HFFc6 (cell line): ENCODE measurements at regions not wholly inside any gene's neighbourhood (a gene's known extent, or its start where the extent isn't known, plus 50 kb on each side); places are given as distances from the start of the nearest gene placed in this dataset.
"Not testable (repeated sequence)": the region's sequence is repeated elsewhere in the genome, so short reads cannot be mapped to it uniquely, and the experiment has no call there.

Experiments
- DNase-seq: peaks from one replicate; pipeline ENCODE4 v3.0.0-alpha.2; 2018
- H3K27ac Mint-ChIP-seq: 2 replicates; pipeline ENCODE4 v1.8.0; 2020; ENCODE audit warnings: mild to moderate bottlenecking, mixed read lengths
- H3K27me3 Mint-ChIP-seq: 2 replicates; pipeline ENCODE4 v1.8.0; 2021; ENCODE audit warnings: mild to moderate bottlenecking, moderate library complexity, mixed read lengths; ENCODE audit not compliant: insufficient read depth
- H3K36me3 Mint-ChIP-seq: 2 replicates; pipeline ENCODE4 v1.8.0; 2021; ENCODE audit warnings: low read depth, mixed read lengths
- H3K4me1 Mint-ChIP-seq: 2 replicates; pipeline ENCODE4 v1.8.0; 2020; ENCODE audit warnings: low read depth, mixed read lengths
- H3K4me3 Mint-ChIP-seq: 2 replicates; pipeline ENCODE4 v1.8.0; 2020; ENCODE audit warnings: mild to moderate bottlenecking, moderate library complexity, mixed read lengths
- H3K9me3 Mint-ChIP-seq: 2 replicates; pipeline ENCODE4 v1.8.0; 2020; ENCODE audit warnings: mild to moderate bottlenecking, mixed read lengths
- CTCF ChIP-seq: fragments of 200-600 bp; sonication (generic); IDR thresholded peaks from 2 replicates; pipeline ENCODE4 v1.5.0; 2021; ENCODE audit warnings: antibody characterized with exemption, mild to moderate bottlenecking

- Mint-ChIP-seq H3K9me3 (peaks cover 13% of the 10 kb centered on the region; the same call in 1 of the 2 replicates), H3K36me3 (no peaks in the 10 kb centered on the region), H3K27me3 (no peaks in the 10 kb centered on the region), H3K4me3 (no peak overlapping the region), H3K27ac (no peak overlapping the region), H3K4me1 (no peaks in the 10 kb centered on the region)
- DNase-seq: no peak
- no peak for TF ChIP-seq CTCF
Measured at GRCh38 chr10:38209332-38209731, 115.2 kb downstream of the ZNF37A start.

- not testable (repeated sequence) for DNase-seq, H3K36me3 Mint-ChIP-seq, H3K4me3 Mint-ChIP-seq, H3K27me3 Mint-ChIP-seq, H3K4me1 Mint-ChIP-seq, H3K27ac Mint-ChIP-seq
- H3K9me3 Mint-ChIP-seq: peaks cover 12% of the 10 kb centered on the region; the same call in 1 of the 2 replicates
Measured at GRCh38 chr10:38209748-38210147, 115.6 kb downstream of the ZNF37A start.

- peaks cover 7% of the 10 kb centered on the region for H3K9me3 Mint-ChIP-seq
- H3K4me1 Mint-ChIP-seq: no peaks in the 10 kb centered on the region
- TF ChIP-seq CTCF: no peak
- DNase-seq: no peak
- H3K27ac Mint-ChIP-seq: no peak overlapping the region
- no peaks in the 10 kb centered on the region for H3K27me3 Mint-ChIP-seq
- no peak overlapping the region for H3K4me3 Mint-ChIP-seq
- H3K36me3 Mint-ChIP-seq: no peaks in the 10 kb centered on the region
Measured at GRCh38 chr10:38212460-38212859, 118.3 kb downstream of the ZNF37A start.

- H3K27ac Mint-ChIP-seq: no peak overlapping the region
- TF ChIP-seq CTCF: no peak
- no peak for DNase-seq
- H3K4me1 Mint-ChIP-seq: no peaks in the 10 kb centered on the region
- no peaks in the 10 kb centered on the region; the same call in 1 of the 2 replicates for H3K36me3 Mint-ChIP-seq
- H3K27me3 Mint-ChIP-seq: no peaks in the 10 kb centered on the region
- peaks cover 32% of the 10 kb centered on the region for H3K9me3 Mint-ChIP-seq
- H3K4me3 Mint-ChIP-seq: no peak overlapping the region
Measured at GRCh38 chr10:38226385-38226784, 132.2 kb downstream of the ZNF37A start.

GRCh38 chr10:38228394-38228793 lies 134.3 kb downstream of the ZNF37A start:
- no peaks in the 10 kb centered on the region; the same call in 1 of the 2 replicates for H3K36me3 Mint-ChIP-seq
- no peak overlapping the region for H3K27ac Mint-ChIP-seq
- H3K27me3 Mint-ChIP-seq: no peaks in the 10 kb centered on the region
- H3K9me3 Mint-ChIP-seq: peaks cover 32% of the 10 kb centered on the region
- DNase-seq: no peak
- TF ChIP-seq CTCF: no peak
- no peak overlapping the region for H3K4me3 Mint-ChIP-seq
- H3K4me1 Mint-ChIP-seq: no peaks in the 10 kb centered on the region

- not testable (repeated sequence) for H3K27me3 Mint-ChIP-seq, DNase-seq, H3K4me1 Mint-ChIP-seq, H3K27ac Mint-ChIP-seq, H3K36me3 Mint-ChIP-seq, H3K4me3 Mint-ChIP-seq
- H3K9me3 Mint-ChIP-seq: peaks cover 22% of the 10 kb centered on the region
Measured at GRCh38 chr10:38238479-38238878, 144.3 kb downstream of the ZNF37A start.

GRCh38 chr10:38242061-38242649 lies 148.0 kb downstream of the ZNF37A start:
- not testable (repeated sequence) for H3K4me3 Mint-ChIP-seq, H3K4me1 Mint-ChIP-seq, H3K27me3 Mint-ChIP-seq, DNase-seq, H3K36me3 Mint-ChIP-seq, H3K27ac Mint-ChIP-seq
- H3K9me3 Mint-ChIP-seq: peaks cover 22% of the 10 kb centered on the region

- H3K9me3 Mint-ChIP-seq: peaks cover 25% of the 10 kb centered on the region
- not testable (repeated sequence) for H3K36me3 Mint-ChIP-seq, DNase-seq, H3K27me3 Mint-ChIP-seq, H3K27ac Mint-ChIP-seq, H3K4me3 Mint-ChIP-seq, H3K4me1 Mint-ChIP-seq
Measured at GRCh38 chr10:38248113-38248512, 154.0 kb downstream of the ZNF37A start.

GRCh38 chr10:38252551-38252950 lies 158.4 kb downstream of the ZNF37A start:
- H3K27me3 Mint-ChIP-seq, H3K4me3 Mint-ChIP-seq, DNase-seq, H3K36me3 Mint-ChIP-seq, H3K27ac Mint-ChIP-seq, H3K4me1 Mint-ChIP-seq: not testable (repeated sequence)
- peaks cover 15% of the 10 kb centered on the region for H3K9me3 Mint-ChIP-seq

- not testable (repeated sequence) for H3K27me3 Mint-ChIP-seq, H3K36me3 Mint-ChIP-seq, H3K4me3 Mint-ChIP-seq, H3K27ac Mint-ChIP-seq, H3K4me1 Mint-ChIP-seq, DNase-seq
- H3K9me3 Mint-ChIP-seq: peaks cover 19% of the 10 kb centered on the region
Measured at GRCh38 chr10:38267555-38267954, 173.4 kb downstream of the ZNF37A start.
